HG02852 (cell line): ENCODE measurements at regions not wholly inside any gene's neighbourhood (a gene's known extent, or its start where the extent isn't known, plus 50 kb on each side); places are given as distances from the start of the nearest gene placed in this dataset.
"Not testable (repeated sequence)": the region's sequence is repeated elsewhere in the genome, so short reads cannot be mapped to it uniquely, and the experiment has no call there.

ENCODE experiments used
- ATAC-seq: cut with Tn5 transposase; IDR thresholded peaks from one replicate; pipeline ENCODE4 v1.9.1; 2021; ENCODE audit warnings: mild to moderate bottlenecking, moderate library complexity; ENCODE audit not compliant: unreplicated experiment

DNA sequence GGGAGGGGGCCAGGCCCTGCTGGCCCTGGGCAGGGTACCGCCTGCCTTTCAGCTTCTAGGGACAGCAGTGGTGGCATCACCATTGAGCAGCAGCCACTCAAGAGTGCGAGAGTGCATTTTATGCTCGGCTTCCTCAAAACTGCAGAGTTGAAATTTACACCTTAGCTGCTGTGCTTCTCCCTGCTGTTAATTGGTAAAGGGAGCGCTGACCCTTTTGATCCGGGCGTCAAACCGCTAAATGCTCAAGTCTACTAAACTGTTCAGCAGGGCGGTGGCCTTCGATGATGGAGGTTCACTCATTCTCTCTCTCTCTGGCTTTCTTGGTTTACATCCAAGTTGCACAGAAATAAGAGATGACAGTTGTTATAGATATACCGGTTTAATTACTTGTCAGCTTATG lies 368.6 kb upstream of the IRX2 start:
- ATAC-seq, result no peak

DNA sequence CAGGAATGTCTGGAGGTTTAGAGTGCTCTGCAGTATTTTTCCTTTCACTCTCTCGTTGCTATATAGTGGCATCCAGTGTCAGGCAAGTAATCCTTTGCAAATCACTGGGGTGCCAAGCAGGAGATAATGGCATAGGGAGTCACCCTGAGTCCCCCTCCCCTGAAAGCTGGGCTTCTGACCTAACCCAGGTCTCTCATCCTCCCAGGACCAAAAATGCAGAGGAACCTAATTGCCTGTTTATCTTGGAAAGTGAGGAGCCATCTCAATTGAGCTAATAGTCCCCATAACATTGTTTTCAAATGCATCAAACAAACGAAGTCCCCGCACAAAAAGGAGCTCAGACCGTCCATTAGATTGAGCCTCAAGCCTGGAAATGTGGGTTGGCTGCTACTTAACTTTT lies 368.0 kb upstream of the IRX2 start:
- ATAC-seq, result no peak

DNA sequence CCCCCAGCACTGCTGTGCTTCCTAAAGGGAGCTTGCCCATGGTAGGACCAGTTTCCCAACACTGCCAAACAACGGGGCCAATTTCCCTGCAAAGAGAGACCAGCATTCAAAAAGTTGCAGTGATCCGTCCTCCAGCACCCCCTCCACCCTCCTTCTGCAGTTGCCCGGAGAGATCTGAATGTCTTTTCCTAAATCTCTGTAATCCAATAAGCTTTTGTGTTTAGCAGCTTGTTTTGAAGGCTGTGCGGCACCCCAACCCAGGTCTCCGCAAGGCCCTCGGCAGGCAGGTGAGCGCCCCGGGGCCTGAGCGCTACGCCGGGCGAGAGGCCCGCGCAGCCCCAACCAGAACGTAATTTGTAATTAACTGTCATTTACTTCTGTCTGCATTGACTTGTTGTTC lies 366.9 kb upstream of the IRX2 start:
- ATAC-seq, result no peak

DNA sequence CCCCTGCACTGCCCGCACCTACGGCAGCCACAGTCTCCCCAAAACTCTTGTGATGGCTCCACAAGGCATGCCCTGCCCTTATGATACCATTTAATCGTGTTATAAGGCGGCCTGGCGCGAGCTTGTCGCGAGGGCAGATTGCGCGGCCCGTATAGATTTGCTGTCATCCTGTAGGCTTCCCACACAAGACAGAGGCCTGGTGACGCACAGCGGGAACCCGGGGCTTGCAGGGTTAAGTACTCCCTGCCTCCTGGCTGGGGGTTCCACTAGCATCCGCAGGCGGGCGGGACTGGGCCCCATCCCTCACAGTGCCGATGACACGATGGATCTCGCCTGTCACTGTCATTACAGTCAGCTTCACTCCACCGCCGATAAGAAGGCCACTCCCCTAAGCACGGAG lies 364.9 kb upstream of the IRX2 start:
- ATAC-seq, result no peak

DNA sequence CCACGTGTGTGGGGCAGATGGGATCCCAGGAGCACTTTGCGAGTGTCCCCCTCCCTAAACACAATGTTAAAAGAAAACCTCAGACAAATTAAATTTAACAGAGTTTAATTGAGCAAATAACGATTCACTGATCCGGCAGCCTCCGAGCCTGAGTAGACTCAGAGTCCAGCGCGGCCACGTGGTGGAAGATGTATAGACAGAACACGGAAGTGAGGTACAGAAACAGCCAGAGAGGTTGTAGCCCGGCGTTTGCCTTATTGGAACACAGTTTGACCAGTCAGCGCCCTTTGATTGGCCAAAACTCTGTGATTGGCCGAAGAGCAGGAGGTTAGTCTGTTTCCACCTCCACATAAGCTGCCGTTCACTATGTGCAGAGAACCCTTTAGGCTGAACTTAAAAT lies 363.0 kb upstream of the IRX2 start:
- no peak for ATAC-seq

DNA sequence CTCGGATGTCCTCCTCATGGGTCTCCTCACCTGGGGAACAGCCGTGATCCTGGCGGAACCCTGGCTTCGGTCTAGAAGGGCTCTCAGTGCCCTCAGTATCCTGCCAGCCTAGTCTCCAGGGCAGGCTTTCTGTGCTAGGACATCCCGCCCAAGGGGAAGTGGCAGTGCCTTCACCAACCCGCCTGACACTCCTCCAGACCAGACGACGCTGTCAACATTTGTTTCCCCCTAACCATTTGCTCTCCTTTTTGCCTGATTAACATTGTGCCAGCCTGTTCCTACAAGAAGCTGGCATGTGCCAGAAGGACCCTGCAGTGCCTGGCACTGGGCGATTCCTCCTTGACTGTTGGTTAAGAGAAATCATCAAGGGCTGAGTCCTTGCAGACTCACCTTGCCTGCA lies 358.9 kb upstream of the IRX2 start:
- no peak for ATAC-seq

DNA sequence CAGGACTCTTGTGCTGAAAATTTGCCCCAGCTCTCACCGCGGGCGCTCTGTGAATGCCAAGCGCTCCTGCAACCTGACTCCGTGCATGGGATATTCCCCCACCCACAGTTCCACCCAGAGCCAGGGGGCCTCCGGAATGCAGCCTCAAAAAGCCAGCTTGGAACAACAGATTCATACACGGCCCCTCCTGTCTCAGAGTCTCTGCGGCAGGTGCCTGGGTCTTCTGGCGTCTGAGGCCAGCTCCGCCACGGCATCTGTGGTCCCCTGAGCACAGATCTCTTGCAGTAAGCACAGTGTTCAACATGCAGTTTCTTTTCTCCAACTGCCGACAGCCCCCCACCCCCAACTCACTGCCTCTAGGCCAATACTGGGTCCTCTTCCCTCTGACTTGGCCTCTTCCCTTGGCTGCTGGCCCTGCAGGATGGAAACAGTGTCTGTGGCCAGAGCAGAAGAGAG lies 355.7 kb upstream of the IRX2 start:
- ATAC-seq, result no peak

DNA sequence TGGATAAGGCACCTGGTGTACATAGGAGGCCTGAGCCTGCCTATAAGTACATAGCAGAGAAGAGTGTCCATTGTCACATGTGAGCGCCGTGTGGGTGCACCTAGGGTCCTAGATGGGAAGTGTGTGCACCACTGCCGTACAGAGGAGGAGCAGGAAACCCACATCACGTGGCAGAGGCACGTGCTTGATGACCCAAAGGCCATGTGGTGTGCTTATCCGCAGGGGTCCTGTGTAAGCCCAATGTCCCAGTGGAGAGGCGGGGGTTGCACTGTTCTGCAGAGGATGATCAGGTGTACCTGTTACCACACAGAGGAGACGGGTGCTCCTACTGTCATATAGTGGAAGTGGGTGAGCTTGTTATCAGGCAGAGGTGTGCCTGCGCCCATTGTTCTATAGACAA lies 354.1 kb upstream of the IRX2 start:
- no peak for ATAC-seq

DNA sequence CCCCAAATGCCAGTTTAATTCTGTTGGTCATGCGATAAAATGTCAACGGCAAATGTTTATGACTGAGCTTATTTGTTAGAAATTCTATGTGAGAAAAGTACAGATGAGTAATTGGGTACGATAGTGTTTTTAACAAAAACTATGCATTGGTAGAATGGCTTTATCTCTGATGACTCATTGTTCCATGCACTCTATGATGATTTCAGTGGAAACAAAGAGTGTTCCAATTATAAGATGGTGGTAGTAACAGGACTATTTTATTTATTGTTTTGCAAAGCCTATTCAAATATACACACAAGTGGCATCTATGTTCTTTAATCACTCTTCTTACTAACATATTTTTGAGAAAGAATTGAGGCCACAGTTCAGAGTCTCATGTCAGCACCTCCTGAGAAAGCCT lies 353.7 kb upstream of the IRX2 start:
- ATAC-seq, result no peak

DNA sequence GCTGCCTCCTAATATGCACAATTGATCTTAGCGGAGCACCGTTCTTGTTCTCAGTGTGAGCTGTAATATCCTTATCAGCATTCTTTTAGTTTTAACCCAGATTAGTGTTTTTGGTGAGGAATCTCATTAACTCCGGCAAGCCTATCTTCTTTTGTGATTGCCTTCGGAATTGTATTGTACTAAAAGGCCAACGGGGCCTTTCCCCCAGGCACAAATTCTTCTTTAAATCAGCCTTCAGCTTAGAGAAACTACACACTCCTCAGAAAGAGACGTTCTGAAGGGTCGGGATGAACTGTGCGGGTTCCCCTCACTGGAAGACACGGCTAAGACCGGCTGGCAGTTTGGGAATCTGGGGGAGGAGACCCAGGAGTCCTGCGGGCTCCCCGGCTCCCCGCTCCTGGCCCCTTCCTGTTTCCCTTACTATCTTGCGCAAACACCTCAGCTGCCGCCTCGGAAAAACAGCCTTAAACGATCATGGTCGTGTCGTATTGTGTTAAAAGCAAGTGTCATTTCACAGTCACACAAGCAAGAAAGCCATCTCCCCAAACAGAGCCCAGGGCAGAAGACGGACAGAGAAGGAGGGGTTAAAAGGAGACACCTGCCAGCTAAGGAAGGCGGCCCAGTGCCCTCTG lies 353.1 kb upstream of the IRX2 start:
- ATAC-seq, result no peak

DNA sequence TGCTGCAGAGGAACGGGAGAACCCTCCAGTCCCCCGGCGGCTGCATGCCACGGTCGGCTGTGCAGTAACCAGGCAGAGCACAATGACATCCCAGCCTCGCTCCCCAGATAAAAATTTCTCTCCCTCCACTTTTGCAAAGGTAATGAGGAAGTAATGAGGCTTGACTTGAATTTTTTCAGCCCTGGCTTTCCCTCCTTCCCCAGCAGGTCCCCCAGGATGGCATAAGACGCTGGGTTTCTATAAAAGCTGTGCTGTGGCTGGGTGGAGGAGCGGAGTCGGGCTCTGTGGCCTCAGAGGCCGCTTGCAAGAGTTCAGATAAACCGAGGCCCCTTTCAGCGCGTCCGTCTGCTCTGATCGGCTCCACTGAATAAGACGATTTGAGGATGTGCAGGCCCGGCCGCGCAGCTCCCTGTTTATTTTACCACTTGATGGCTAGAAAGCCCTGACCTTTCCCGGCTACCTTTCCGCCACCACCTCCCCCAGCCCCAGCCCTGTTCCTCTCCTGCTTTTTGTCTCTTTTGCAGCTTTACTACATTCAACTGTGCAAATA lies 351.9 kb upstream of the IRX2 start:
- ATAC-seq, result no peak

DNA sequence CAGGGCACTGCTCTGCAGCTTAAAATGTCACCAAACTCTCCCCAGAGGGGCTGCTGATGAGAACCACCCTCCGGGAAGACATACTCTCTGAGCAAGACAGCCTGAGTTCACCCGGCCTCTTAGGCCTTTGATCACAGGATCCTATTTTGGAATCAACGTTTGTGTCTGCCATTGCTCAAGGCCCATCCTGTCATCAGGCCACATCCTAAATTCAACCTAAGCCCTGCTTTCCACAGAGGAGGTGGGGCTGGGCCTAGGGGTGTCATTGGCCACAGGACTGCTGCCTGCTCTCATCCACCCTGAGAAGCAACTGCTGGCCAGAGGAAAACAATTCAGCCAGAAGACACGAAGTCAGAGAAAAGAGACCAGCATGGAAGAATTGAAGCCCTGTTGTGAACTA lies 351.1 kb upstream of the IRX2 start:
- ATAC-seq, result no peak

DNA sequence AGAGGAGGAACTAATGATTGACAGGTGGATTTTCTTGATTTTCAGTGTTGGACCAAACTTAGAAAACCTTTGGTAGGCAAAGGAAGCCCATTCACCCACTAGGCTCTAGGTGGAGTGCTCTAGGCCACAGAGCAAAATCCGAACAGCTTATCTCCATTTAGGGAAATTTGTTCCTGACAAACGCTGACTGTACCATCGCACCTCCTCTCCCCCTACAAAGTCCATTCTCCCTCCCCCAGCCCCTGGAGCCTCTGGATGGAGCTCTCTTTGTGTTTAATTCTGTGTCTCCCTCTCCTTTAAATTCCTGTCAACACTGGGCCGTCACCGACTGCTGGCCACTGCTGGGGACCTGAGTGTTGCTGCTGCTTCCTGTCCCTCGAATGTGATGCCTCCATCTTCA lies 350.1 kb upstream of the IRX2 start:
- no peak for ATAC-seq

DNA sequence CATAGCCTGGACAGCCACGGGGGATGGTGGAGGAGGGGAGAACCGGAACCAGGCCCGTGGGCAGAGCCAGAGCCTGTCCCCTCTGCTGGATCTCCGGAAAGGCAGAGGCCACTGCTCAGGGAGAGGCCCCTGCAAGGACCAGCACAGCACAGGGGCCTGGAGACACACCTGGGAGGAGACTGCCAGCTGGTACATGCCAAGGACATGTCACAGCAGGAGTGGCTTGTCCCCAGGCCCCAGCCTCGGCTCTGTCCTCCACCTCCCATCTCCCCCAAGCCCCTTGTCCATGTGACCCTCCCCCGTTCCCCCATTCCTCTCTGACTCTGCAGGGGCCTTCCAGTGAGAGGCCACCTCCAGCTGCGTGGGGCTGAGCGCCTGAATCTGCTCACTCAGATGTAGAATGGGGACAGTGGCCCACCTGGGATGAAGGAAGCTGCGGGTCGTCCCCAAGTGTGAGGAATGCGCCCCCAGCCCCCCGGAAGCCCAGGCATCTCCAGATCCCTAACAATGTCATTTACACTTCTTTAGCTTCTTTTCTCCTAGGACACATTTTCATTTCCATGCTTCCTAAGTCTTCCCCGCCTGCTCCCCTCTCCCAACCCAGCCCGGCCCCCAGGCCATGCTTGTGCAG lies 349.6 kb upstream of the IRX2 start:
- ATAC-seq, result no peak

DNA sequence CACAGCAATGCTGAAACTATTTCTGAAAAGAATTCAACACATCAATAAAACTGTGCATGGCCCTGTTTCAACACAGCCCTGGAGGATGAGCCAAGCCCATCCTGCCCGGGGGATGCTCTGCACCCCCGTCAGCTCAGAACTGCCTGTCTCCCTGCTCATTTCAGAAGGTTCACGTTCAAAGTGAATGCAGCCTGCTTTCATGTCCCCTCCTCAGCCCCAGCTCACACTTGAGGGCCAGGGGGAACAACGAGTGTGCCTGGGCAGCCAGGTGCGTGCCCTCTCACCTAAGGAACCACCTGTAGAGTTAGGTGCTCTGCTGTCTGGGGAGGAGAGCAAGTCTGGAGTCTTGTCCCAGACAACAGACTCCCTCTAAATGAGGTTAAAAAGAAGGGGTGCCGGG lies 348.5 kb upstream of the IRX2 start:
- no peak for ATAC-seq

DNA sequence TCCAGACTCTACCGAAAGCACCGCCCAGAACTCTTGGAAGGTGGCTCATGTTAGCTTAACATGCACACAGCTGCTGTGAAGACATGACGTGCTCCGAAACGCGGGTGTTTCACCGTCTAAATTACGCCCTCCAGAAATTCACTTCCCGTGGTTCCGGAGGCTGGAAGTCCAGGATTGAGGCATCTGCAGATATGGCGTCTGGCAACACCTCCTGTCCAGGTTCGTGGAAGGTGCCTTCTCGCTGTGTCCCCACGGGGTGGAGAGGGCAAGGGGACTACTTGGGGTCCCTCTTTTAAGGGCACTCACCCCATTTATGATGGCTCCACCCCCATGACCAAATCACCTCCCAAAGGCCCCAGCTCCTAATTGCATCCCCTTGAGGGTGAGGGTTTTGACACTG lies 348.0 kb upstream of the IRX2 start:
- no peak for ATAC-seq

DNA sequence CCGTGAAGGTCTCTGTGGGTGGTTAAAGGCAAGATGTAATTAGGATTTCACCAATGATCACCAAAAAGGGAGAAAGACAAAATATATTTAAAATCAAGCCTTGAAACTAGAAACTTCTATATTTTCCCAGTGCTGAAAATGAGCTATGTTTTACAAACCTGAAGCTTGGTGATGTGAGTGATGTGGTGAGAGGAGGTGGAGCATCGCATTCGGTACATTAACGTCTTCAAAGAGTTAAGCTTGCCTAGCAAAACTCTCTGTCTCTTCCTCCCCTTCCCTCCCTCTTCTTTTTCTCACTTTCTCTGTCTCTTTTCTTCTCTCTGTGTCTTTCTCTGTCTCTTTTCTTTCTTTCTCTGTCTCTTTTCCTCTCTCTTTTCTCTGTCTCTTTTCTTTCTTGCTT lies 347.3 kb upstream of the IRX2 start:
- ATAC-seq, result no peak

DNA sequence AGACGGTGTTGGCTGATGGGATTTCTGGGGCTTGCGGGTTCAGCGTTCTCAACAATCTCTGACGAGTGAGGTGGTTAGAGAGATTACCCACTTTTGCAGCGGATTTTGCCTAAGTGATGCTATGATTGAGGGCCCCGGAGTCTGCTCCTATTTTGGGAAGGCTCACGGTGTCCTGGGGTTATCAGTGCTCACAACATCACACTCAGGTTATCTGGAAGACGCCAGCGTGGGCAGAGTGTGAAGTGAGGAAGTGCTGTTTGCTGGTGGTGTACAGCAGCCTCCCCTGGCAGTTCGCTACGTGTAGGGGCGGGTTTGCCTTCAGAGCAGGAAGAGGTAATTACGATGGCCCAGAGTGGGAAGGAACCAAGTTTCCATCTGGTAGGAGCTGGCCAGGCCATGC lies 341.2 kb upstream of the IRX2 start:
- ATAC-seq, result no peak

DNA sequence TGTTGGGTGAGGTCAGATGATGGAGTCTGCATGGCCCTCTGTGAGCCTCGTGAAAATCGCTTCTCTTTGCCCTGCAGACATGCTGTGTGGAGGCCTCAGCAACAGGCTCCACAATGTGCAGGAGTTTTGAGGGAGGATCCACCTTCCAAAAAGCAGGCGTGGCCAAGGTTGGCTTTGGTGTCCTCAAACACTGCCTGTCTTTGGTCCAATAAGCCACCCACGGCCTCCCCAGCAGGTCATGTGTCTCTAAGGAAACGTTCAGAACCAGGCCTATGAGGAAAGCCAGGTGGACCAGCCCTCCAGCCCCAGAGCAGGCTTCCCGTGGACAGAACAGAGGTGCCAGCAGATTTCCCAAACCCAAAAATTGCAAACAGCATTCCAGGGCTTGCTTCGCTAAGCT lies 340.7 kb upstream of the IRX2 start:
- no peak for ATAC-seq

DNA sequence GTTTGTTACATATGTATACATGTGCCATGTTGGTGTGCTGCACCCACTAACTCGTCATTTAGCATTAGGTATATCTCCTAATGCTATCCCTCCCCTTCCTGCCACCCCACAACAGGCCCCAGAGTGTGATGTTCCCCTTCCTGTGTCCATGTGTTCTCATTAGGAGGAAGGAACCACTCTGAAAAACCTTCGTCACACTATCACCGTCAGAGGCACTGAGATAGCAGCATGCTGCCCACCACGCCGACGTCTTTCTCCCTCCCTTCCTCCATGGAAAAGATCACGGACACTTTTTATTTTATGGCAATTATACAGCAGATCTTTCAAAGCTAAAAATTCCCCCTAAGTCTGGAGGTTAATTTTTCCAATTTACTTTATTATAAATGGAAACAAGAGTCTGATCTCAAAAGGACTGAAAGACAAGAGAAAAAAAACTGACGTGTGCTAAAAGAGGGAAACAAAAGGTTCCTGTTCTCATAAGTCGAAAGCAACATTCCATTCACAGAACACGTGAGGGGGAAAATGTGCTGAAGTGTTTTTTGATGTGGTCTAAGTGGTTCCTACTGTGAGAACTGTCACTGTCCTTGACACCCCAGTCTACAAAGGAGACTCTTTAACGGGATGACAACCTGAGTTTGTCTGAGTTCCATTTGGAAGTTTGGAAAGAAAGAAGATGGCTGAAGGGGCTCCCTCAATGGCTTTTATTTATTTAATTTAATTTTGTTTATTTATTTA lies 339.7 kb upstream of the IRX2 start:
- no peak for ATAC-seq

DNA sequence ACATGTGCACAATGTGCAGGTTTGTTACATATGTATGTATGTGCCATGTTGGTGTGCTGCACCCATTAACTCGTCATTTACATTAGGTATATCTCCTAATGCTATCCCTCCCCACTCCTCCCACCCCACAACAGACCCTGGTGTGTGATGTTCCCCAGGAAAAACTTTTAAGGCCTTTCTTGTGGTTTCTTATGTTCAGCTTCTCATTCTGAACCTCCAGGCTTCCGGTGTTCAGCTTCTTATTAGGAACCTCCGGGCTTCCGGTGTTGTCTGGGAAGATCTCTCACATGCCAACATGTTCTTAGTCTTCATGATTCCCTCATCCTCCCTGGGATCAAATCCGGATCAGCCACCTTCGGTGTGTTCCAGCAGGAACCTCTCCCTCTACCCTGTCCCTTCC lies 338.8 kb upstream of the IRX2 start:
- ATAC-seq, result not testable (repeated sequence)

DNA sequence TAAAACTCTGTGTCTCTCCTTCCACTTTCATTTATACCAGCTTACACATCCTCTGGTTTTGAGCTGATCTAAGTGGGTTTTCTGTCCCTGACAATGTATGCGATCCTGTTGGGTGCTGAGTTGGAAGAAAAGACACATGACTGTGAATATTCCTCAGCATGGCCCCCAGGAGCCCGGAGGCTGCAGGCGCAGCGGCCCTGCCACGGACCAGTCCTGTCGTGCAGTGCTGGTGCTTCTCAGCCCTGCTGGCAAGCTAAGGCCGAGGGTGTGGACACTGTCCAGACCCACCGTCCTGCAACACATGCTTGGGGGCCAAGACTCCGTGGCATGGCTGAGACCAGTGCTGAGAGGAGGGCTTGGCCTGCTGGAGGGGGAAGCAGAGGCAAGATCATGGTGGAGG lies 328.9 kb upstream of the IRX2 start:
- ATAC-seq, result no peak
